DND-41 (cell line): ENCODE measurements at regions not wholly inside any gene's neighbourhood (a gene's known extent, or its start where the extent isn't known, plus 50 kb on each side); places are given as distances from the start of the nearest gene placed in this dataset.

Experiments
- ATAC-seq: fragments of 200-7000 bp; cut with Tn5 transposase; 3 replicates; pipeline ENCODE4 v1.9.1; 2021; ENCODE audit warnings: low read depth; ENCODE audit not compliant: insufficient read depth
- DNase-seq: peaks from one replicate; pipeline ENCODE4 v3.0.0-alpha.2; 2020
- H2AFZ ChIP-seq: 2 replicates; pipeline ENCODE4 v1.6.0; 2012; ENCODE audit warnings: low read depth, low read length
- H3K27ac ChIP-seq: 2 replicates; pipeline ENCODE4 v1.5.1; 2012; ENCODE audit warnings: low read length, inconsistent platforms
- H3K27me3 ChIP-seq: fragments of 200-600 bp; sonication (generic); 2 replicates; pipeline ENCODE4 v1.6.0; 2012; ENCODE audit warnings: low read length, mild to moderate bottlenecking, inconsistent platforms; ENCODE audit not compliant: insufficient read depth, poor library complexity
- H3K36me3 ChIP-seq: 2 replicates; pipeline ENCODE4 v1.5.1; 2012; ENCODE audit warnings: low read length, inconsistent platforms; ENCODE audit not compliant: insufficient read depth
- H3K4me1 ChIP-seq: 2 replicates; pipeline ENCODE4 v1.5.1; 2012; ENCODE audit warnings: mild to moderate bottlenecking, low read length; ENCODE audit not compliant: insufficient read depth
- H3K4me2 ChIP-seq: 2 replicates; pipeline ENCODE4 v1.6.0; 2012; ENCODE audit warnings: mild to moderate bottlenecking, moderate library complexity, low read length, inconsistent platforms; ENCODE audit not compliant: insufficient read depth
- H3K4me3 ChIP-seq, 2 experiments: fragments of 200-600 bp in 1 of 2; shearing (Covaris generic) in 1 of 2; 2 replicates each; pipeline ENCODE4 v1.5.1; 2012 to 2016; ENCODE audit warnings: inconsistent platforms in 2 of 2, low read length in 2 of 2, mild to moderate bottlenecking in 2 of 2, low read depth in 1 of 2, moderate library complexity in 1 of 2
- H3K79me2 ChIP-seq: 2 replicates; pipeline ENCODE4 v1.6.0; 2012; ENCODE audit warnings: low read length, inconsistent platforms; ENCODE audit not compliant: insufficient read depth
- H3K9ac ChIP-seq: 2 replicates; pipeline ENCODE4 v1.6.0; 2012; ENCODE audit warnings: low read depth, mild to moderate bottlenecking, inconsistent platforms, low read length, moderate library complexity
- H3K9me3 ChIP-seq: 2 replicates; pipeline ENCODE4 v1.5.1; 2012; ENCODE audit warnings: low read length, moderate library complexity, mild to moderate bottlenecking, inconsistent platforms; ENCODE audit not compliant: insufficient read depth, severe bottlenecking
- H4K20me1 ChIP-seq: 2 replicates; pipeline ENCODE4 v1.6.0; 2012; ENCODE audit warnings: low read length; ENCODE audit not compliant: insufficient read depth
- CTCF ChIP-seq: IDR thresholded peaks from 2 replicates; pipeline ENCODE4 v1.5.1; 2012; ENCODE audit warnings: borderline replicate concordance, low read length, moderate library complexity, mild to moderate bottlenecking; ENCODE audit not compliant: poor library complexity, severe bottlenecking; ENCODE audit errors: extremely low read depth
- EZH2 ChIP-seq: IDR thresholded peaks from 3 replicates; pipeline ENCODE4 v1.6.1; 2012; ENCODE audit warnings: borderline replicate concordance, low read depth, mild to moderate bottlenecking, moderate library complexity, low read length, inconsistent platforms; ENCODE audit not compliant: severe bottlenecking

GRCh38 chr16:66287926-66288325, 78.6 kb upstream of the CDH5 start:
- Histone ChIP-seq H3K4me2 (no peak overlapping the region), H3K79me2 (no peaks in the 10 kb centered on the region), H3K27ac (no peak overlapping the region), H3K9ac (no peak overlapping the region), H4K20me1 (no peaks in the 10 kb centered on the region), H2AFZ (no peak overlapping the region), H3K36me3 (no peaks in the 10 kb centered on the region), H3K9me3 (no peaks in the 10 kb centered on the region), H3K4me3 (no peak overlapping the region), H3K4me1 (no peaks in the 10 kb centered on the region), H3K27me3 (no peaks in the 10 kb centered on the region)
- TF ChIP-seq EZH2: no peak
- no peak for TF ChIP-seq CTCF
- no peak for DNase-seq
- no peak for ATAC-seq

- Histone ChIP-seq H3K4me3 (no peak overlapping the region), H3K27ac (no peak overlapping the region), H3K4me2 (no peak overlapping the region), H3K9ac (no peak overlapping the region), H4K20me1 (no peaks in the 10 kb centered on the region), H3K79me2 (no peaks in the 10 kb centered on the region), H3K4me1 (no peaks in the 10 kb centered on the region), H3K27me3 (no peaks in the 10 kb centered on the region), H3K36me3 (no peaks in the 10 kb centered on the region), H2AFZ (no peak overlapping the region), H3K9me3 (no peaks in the 10 kb centered on the region)
- DNase-seq (no peak), ATAC-seq (no peak)
- TF ChIP-seq CTCF: no peak
- no peak for TF ChIP-seq EZH2
Measured at GRCh38 chr16:66287416-66287815, 79.1 kb upstream of the CDH5 start.

- no peak overlapping the region for H2AFZ ChIP-seq
- TF ChIP-seq CTCF (no peak), EZH2 (no peak)
- no peak overlapping the region for H3K4me2 ChIP-seq
- H3K9me3 ChIP-seq: no peaks in the 10 kb centered on the region
- H3K79me2 ChIP-seq: no peaks in the 10 kb centered on the region
- H3K27ac ChIP-seq: no peak overlapping the region
- no peaks in the 10 kb centered on the region for H4K20me1 ChIP-seq
- no peak overlapping the region for H3K9ac ChIP-seq
- H3K27me3 ChIP-seq: no peaks in the 10 kb centered on the region
- ATAC-seq (no peak), DNase-seq (no peak)
- H3K4me3 ChIP-seq: no peak overlapping the region
- no peaks in the 10 kb centered on the region for H3K4me1 ChIP-seq
- H3K36me3 ChIP-seq: no peaks in the 10 kb centered on the region
Measured at GRCh38 chr16:66286527-66286926, 80.0 kb upstream of the CDH5 start.
